GM12864 (cell line): ENCODE measurements at regions not wholly inside any gene's neighbourhood (a gene's known extent, or its start where the extent isn't known, plus 50 kb on each side); places are given as distances from the start of the nearest gene placed in this dataset.

Source experiments
- DNase-seq: peaks from one replicate; pipeline ENCODE4 v3.0.0-alpha.2; 2011; ENCODE audit warnings: low read depth
- H3K4me3 ChIP-seq: 2 replicates; pipeline ENCODE4 v1.5.1; 2011; ENCODE audit warnings: mild to moderate bottlenecking, low read depth, low read length, control low read depth
- CTCF ChIP-seq: IDR thresholded peaks from 2 replicates; pipeline ENCODE4 v1.5.1; 2011; ENCODE audit warnings: low read depth, mild to moderate bottlenecking, moderate library complexity, low read length, control low read depth, inconsistent platforms; ENCODE audit errors: missing control alignments

- TF ChIP-seq CTCF, result no peak
- DNase-seq, result no peak
- H3K4me3 ChIP-seq, result no peak overlapping the region
Observed at GRCh38 chr3:99236576-99236975, 335.1 kb upstream of the DCBLD2 start.

- no peak for TF ChIP-seq CTCF
- no peak for DNase-seq
- no peak overlapping the region for H3K4me3 ChIP-seq
Observed at GRCh38 chr3:99232696-99233095, 331.2 kb upstream of the DCBLD2 start.

GRCh38 chr3:99218468-99218867 is 317.0 kb upstream of the DCBLD2 start:
- DNase-seq, result no peak
- no peak overlapping the region for H3K4me3 ChIP-seq
- TF ChIP-seq CTCF, result no peak

- DNase-seq, result no peak
- no peak overlapping the region for H3K4me3 ChIP-seq
- TF ChIP-seq CTCF, result no peak
Observed at GRCh38 chr3:99212969-99213368, 311.5 kb upstream of the DCBLD2 start.

GRCh38 chr3:99211309-99211708 is 309.8 kb upstream of the DCBLD2 start:
- no peak for DNase-seq
- TF ChIP-seq CTCF, result no peak

GRCh38 chr3:99199021-99199420 is 297.5 kb upstream of the DCBLD2 start:
- TF ChIP-seq CTCF, result no peak
- DNase-seq, result no peak
- H3K4me3 ChIP-seq, result no peak overlapping the region

More at GRCh38 chr3:99211309-99211708, 309.8 kb upstream of the DCBLD2 start:
- no peak overlapping the region for H3K4me3 ChIP-seq

GRCh38 chr3:99191186-99191585 is 289.7 kb upstream of the DCBLD2 start:
- no peak for DNase-seq
- no peak for TF ChIP-seq CTCF
- H3K4me3 ChIP-seq, result no peak overlapping the region
